GM23248 (cell line): ENCODE measurements at regions not wholly inside any gene's neighbourhood (a gene's known extent, or its start where the extent isn't known, plus 50 kb on each side); places are given as distances from the start of the nearest gene placed in this dataset.

Experiments used
- DNase-seq: peaks from one replicate; pipeline ENCODE4 v3.0.0-alpha.2; 2015
- H2AFZ ChIP-seq: fragments of 200-600 bp; sonication (generic); 2 replicates; pipeline ENCODE4 v1.6.1; 2016; ENCODE audit warnings: antibody characterized with exemption
- H3F3A ChIP-seq: fragments of 200-600 bp; sonication (generic); 2 replicates; pipeline ENCODE4 v1.6.1; 2016; ENCODE audit warnings: mild to moderate bottlenecking, antibody characterized with exemption, mixed run types; ENCODE audit not compliant: insufficient read depth
- H3K27ac ChIP-seq: fragments of 200-600 bp; sonication (generic); 2 replicates; pipeline ENCODE4 v1.5.1; 2016; ENCODE audit warnings: mild to moderate bottlenecking
- H3K27me3 ChIP-seq: fragments of 200-600 bp; sonication (generic); replicated peaks from 2 replicates; pipeline ENCODE4 v1.6.1; 2016; ENCODE audit warnings: mild to moderate bottlenecking; ENCODE audit not compliant: insufficient read depth
- H3K36me3 ChIP-seq: fragments of 200-600 bp; sonication (generic); 2 replicates; pipeline ENCODE4 v1.6.1; 2016; ENCODE audit warnings: low read depth, mild to moderate bottlenecking
- H3K4me1 ChIP-seq: fragments of 200-600 bp; sonication (generic); 2 replicates; pipeline ENCODE4 v1.6.1; 2016; ENCODE audit warnings: mild to moderate bottlenecking; ENCODE audit not compliant: insufficient read depth
- H3K4me2 ChIP-seq: fragments of 200-600 bp; sonication (generic); one replicate; pipeline ENCODE4 v1.6.1; 2016; ENCODE audit warnings: mild to moderate bottlenecking; ENCODE audit not compliant: unreplicated experiment
- H3K4me3 ChIP-seq: fragments of 200-600 bp; sonication (generic); 2 replicates; pipeline ENCODE4 v1.5.1; 2016; ENCODE audit warnings: mild to moderate bottlenecking
- H3K79me2 ChIP-seq: fragments of 200-600 bp; sonication (generic); 2 replicates; pipeline ENCODE4 v1.6.1; 2016; ENCODE audit warnings: mild to moderate bottlenecking; ENCODE audit not compliant: insufficient read depth
- H3K9ac ChIP-seq: fragments of 200-600 bp; sonication (generic); 2 replicates; pipeline ENCODE4 v1.6.1; 2016; ENCODE audit warnings: mild to moderate bottlenecking
- H3K9me2 ChIP-seq: fragments of 200-600 bp; sonication (generic); 2 replicates; pipeline ENCODE4 v1.6.1; 2016; ENCODE audit warnings: mixed run types, mild to moderate bottlenecking, moderate library complexity; ENCODE audit not compliant: insufficient read depth
- H3K9me3 ChIP-seq: fragments of 200-600 bp; sonication (generic); one replicate; pipeline ENCODE4 v1.6.1; 2017; ENCODE audit warnings: low read depth
- H4K20me1 ChIP-seq: fragments of 200-600 bp; sonication (generic); 2 replicates; pipeline ENCODE4 v1.6.0; 2016; ENCODE audit not compliant: insufficient read depth
- EZH2 ChIP-seq: fragments of 200-600 bp; sonication (generic); IDR thresholded peaks from 2 replicates; pipeline ENCODE4 v1.6.1; 2018; ENCODE audit warnings: antibody characterized with exemption, mild to moderate bottlenecking; ENCODE audit not compliant: insufficient read depth, poor library complexity, severe bottlenecking
- EZH2phosphoT487 ChIP-seq: fragments of 200-600 bp; sonication (generic); IDR thresholded peaks from 2 replicates; pipeline ENCODE4 v1.6.1; 2018; ENCODE audit warnings: antibody characterized with exemption, moderate library complexity, mild to moderate bottlenecking, low read depth; ENCODE audit not compliant: insufficient read depth
- WGBS, 2 experiments: methylation state at CpG; one replicate each; pipeline ENCODE4 v1.1.6; 2015 to 2017; ENCODE audit warnings: low lambda C conversion rate in 2 of 2, low coverage in 1 of 2; ENCODE audit errors: missing lambda C conversion rate in 2 of 2; 5-methylcytosine and 5-hydroxymethylcytosine counted together
- in situ Hi-C: fragments of 300-500 bp; cut with MboI; formaldehyde crosslinking; loops from 2 replicates; pipeline ENCODE4 v1.15.0; 2020

GRCh38 chr5:72599519-72600370 lies 92.5 kb upstream of the ZNF366 start:
- 15 to 16% methylated on average over 5 of the region's 5 CpGs for WGBS, 2 experiments
- peak overlapping the region; percentile 74 for H3K9ac ChIP-seq
- no peaks in the 10 kb centered on the region for H3K36me3 ChIP-seq
- no peak for TF ChIP-seq EZH2
- no peak for TF ChIP-seq EZH2phosphoT487
- H3K27me3 ChIP-seq, result no peaks in the 10 kb centered on the region
- H3K9me2 ChIP-seq, result no peaks in the 10 kb centered on the region
- H3K4me2 ChIP-seq, result peak overlapping the region; percentile 72
- H3K4me1 ChIP-seq, result peaks cover 50% of the 10 kb centered on the region
- H4K20me1 ChIP-seq, result no peaks in the 10 kb centered on the region
- peak overlapping the region; percentile 39 for H3K4me3 ChIP-seq
- peak; percentile 72 for DNase-seq
- peaks cover 51% of the 10 kb centered on the region for H3F3A ChIP-seq
- in situ Hi-C loops, result no loop called here
- H3K9me3 ChIP-seq, result no peaks in the 10 kb centered on the region
- H3K79me2 ChIP-seq, result no peaks in the 10 kb centered on the region
- peak overlapping the region; percentile 98 for H3K27ac ChIP-seq
- 0 out of 2 replicates have a peak overlapping the region, but pooled peaks have one; percentile 36 for H2AFZ ChIP-seq

GRCh38 chr5:72599065-72599433 lies 91.8 kb upstream of the ZNF366 start:
- H3K27me3 ChIP-seq, result no peaks in the 10 kb centered on the region
- TF ChIP-seq EZH2 (no peak), EZH2phosphoT487 (no peak)
- H3K9me3 ChIP-seq, result no peaks in the 10 kb centered on the region
- WGBS, 2 experiments, result 95 to 96% methylated on average over 2 of the region's 2 CpGs
- no peaks in the 10 kb centered on the region for H3K9me2 ChIP-seq
- H3F3A ChIP-seq, result peaks cover 51% of the 10 kb centered on the region
- peak; percentile 10 for DNase-seq
- peaks cover 50% of the 10 kb centered on the region for H3K4me1 ChIP-seq
- H3K27ac ChIP-seq, result peak overlapping the region; percentile 98
- in situ Hi-C loops, result no loop called here
- no peaks in the 10 kb centered on the region for H3K79me2 ChIP-seq
- no peak overlapping the region for H3K4me3 ChIP-seq
- no peaks in the 10 kb centered on the region for H3K36me3 ChIP-seq
- H4K20me1 ChIP-seq, result no peaks in the 10 kb centered on the region
- H3K9ac ChIP-seq, result peak overlapping the region; percentile 74; the same call in 1 of the 2 replicates
- H3K4me2 ChIP-seq, result peak overlapping the region; percentile 72
- no peak overlapping the region; the same call in 1 of the 2 replicates for H2AFZ ChIP-seq

GRCh38 chr5:72598401-72599064 lies 91.3 kb upstream of the ZNF366 start:
- Histone ChIP-seq H3K9ac (peak overlapping the region; percentile 74), H3K79me2 (no peaks in the 10 kb centered on the region), H2AFZ (peak overlapping the region; percentile 49; the same call in 1 of the 2 replicates), H3K4me2 (peak overlapping the region; percentile 74), H4K20me1 (no peaks in the 10 kb centered on the region), H3K27me3 (no peaks in the 10 kb centered on the region), H3K9me2 (no peaks in the 10 kb centered on the region), H3F3A (peaks cover 51% of the 10 kb centered on the region), H3K4me3 (no peak overlapping the region), H3K36me3 (no peaks in the 10 kb centered on the region), H3K27ac (peak overlapping the region; percentile 98), H3K9me3 (no peaks in the 10 kb centered on the region), H3K4me1 (peaks cover 50% of the 10 kb centered on the region)
- TF ChIP-seq EZH2, result no peak
- TF ChIP-seq EZH2phosphoT487, result no peak
- peak; percentile 53 for DNase-seq
- 50% methylated on average over 5 of the region's 5 CpGs for WGBS, 2 experiments
- in situ Hi-C loops, result no loop called here

GRCh38 chr5:72597456-72597948 lies 90.3 kb upstream of the ZNF366 start:
- Histone ChIP-seq H3K27me3 (no peaks in the 10 kb centered on the region), H3K9me2 (no peaks in the 10 kb centered on the region), H3K4me1 (peaks cover 50% of the 10 kb centered on the region), H3K4me3 (0 out of 2 replicates have a peak overlapping the region, but pooled peaks have one; percentile 17), H3F3A (peaks cover 51% of the 10 kb centered on the region), H3K27ac (peak overlapping the region; percentile 98), H4K20me1 (no peaks in the 10 kb centered on the region), H3K4me2 (peak overlapping the region; percentile 74), H3K9me3 (no peaks in the 10 kb centered on the region), H3K9ac (peak overlapping the region; percentile 74), H2AFZ (peak overlapping the region; percentile 49), H3K79me2 (no peaks in the 10 kb centered on the region), H3K36me3 (no peaks in the 10 kb centered on the region)
- in situ Hi-C loops, result no loop called here
- TF ChIP-seq EZH2 (no peak), EZH2phosphoT487 (no peak)
- WGBS, 2 experiments, result 12 to 18% methylated on average over 5 of the region's 5 CpGs
- DNase-seq, result peak; percentile 86
